Loucy (cell line): ENCODE measurements at regions not wholly inside any gene's neighbourhood (a gene's known extent, or its start where the extent isn't known, plus 50 kb on each side); places are given as distances from the start of the nearest gene placed in this dataset.

Source experiments
- EZH2phosphoT487 ChIP-seq: fragments of 200-600 bp; IDR thresholded peaks from 2 replicates; pipeline ENCODE4 v1.6.1; 2018; ENCODE audit warnings: antibody characterized with exemption, mild to moderate bottlenecking, moderate library complexity, borderline replicate concordance
- TF ChIP-seq, protein P1 (sequence below): fragments of 200-600 bp; sonication (generic); conservative IDR thresholded peaks from 2 replicates; pipeline ENCODE4 v1.5.1; 2014; ENCODE audit warnings: mild to moderate bottlenecking, antibody characterized with exemption, low read length

GRCh38 chr2:41779888-41780287 lies 267.9 kb upstream of the PKDCC start:
- no peak for TF ChIP-seq EZH2phosphoT487
- TF ChIP-seq, protein P1, sequence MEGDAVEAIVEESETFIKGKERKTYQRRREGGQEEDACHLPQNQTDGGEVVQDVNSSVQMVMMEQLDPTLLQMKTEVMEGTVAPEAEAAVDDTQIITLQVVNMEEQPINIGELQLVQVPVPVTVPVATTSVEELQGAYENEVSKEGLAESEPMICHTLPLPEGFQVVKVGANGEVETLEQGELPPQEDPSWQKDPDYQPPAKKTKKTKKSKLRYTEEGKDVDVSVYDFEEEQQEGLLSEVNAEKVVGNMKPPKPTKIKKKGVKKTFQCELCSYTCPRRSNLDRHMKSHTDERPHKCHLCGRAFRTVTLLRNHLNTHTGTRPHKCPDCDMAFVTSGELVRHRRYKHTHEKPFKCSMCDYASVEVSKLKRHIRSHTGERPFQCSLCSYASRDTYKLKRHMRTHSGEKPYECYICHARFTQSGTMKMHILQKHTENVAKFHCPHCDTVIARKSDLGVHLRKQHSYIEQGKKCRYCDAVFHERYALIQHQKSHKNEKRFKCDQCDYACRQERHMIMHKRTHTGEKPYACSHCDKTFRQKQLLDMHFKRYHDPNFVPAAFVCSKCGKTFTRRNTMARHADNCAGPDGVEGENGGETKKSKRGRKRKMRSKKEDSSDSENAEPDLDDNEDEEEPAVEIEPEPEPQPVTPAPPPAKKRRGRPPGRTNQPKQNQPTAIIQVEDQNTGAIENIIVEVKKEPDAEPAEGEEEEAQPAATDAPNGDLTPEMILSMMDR = no peak
